ENCODE measurements at regions not wholly inside any gene's neighbourhood (a gene's known extent, or its start where the extent isn't known, plus 50 kb on each side); places are given as distances from the start of the nearest gene placed in this dataset.

GRCh38 chr2:166591226-166591625 is 97.2 kb upstream of the SCN7A start:
- Mint-ChIP-seq H3K27me3 (ENCODE audit: low read depth in 2 of 2) (no peaks in the 10 kb centered on the region), H3K36me3 (no peaks in the 10 kb centered on the region), H3K27ac (no peak overlapping the region), H3K4me1 (no peaks in the 10 kb centered on the region), H3K9me3 (peaks cover 8 to 20% of the 10 kb centered on the region in 2 donors), H3K4me3 (no peak overlapping the region)
- intact Hi-C loops (cut with micrococcal nuclease) = no loop called here
- no peak for ATAC-seq
- TF ChIP-seq, protein P1, sequence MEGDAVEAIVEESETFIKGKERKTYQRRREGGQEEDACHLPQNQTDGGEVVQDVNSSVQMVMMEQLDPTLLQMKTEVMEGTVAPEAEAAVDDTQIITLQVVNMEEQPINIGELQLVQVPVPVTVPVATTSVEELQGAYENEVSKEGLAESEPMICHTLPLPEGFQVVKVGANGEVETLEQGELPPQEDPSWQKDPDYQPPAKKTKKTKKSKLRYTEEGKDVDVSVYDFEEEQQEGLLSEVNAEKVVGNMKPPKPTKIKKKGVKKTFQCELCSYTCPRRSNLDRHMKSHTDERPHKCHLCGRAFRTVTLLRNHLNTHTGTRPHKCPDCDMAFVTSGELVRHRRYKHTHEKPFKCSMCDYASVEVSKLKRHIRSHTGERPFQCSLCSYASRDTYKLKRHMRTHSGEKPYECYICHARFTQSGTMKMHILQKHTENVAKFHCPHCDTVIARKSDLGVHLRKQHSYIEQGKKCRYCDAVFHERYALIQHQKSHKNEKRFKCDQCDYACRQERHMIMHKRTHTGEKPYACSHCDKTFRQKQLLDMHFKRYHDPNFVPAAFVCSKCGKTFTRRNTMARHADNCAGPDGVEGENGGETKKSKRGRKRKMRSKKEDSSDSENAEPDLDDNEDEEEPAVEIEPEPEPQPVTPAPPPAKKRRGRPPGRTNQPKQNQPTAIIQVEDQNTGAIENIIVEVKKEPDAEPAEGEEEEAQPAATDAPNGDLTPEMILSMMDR (IDR thresholded peaks at IDR 0.05) = no peak
- Histone ChIP-seq H3K4me1 (ENCODE audit: control insufficient read depth, insufficient read depth, low read length) (no peaks in the 10 kb centered on the region), H3K36me3 (ENCODE audit: control insufficient read depth, insufficient read depth, low read length) (no peaks in the 10 kb centered on the region), H3K4me3 (ENCODE audit: low read length) (no peak overlapping the region), H3K27ac (ENCODE audit: low read length) (no peak overlapping the region), H3K27me3 (ENCODE audit: control insufficient read depth, insufficient read depth, low read length) (no peaks in the 10 kb centered on the region), H3K9me3 (ENCODE audit: control insufficient read depth, insufficient read depth, low read length) (no peaks in the 10 kb centered on the region)
- WGBS (ENCODE audit: insufficient coverage) = no CpG with 5 or more reads among the region's 1 CpG
- no peak for DNase-seq

GRCh38 chr2:166573391-166573790 is 79.3 kb upstream of the SCN7A start:
- Mint-ChIP-seq H3K9me3 (peaks cover 3 to 8% of the 10 kb centered on the region in 2 donors), H3K4me1 (no peaks in the 10 kb centered on the region), H3K36me3 (no peaks in the 10 kb centered on the region), H3K27ac (no peak overlapping the region), H3K4me3 (no peak overlapping the region), H3K27me3 (ENCODE audit: low read depth in 2 of 2) (no peaks in the 10 kb centered on the region)
- Histone ChIP-seq H3K4me1 (ENCODE audit: control insufficient read depth, insufficient read depth, low read length) (no peaks in the 10 kb centered on the region), H3K9me3 (ENCODE audit: control insufficient read depth, insufficient read depth, low read length) (no peaks in the 10 kb centered on the region), H3K4me3 (ENCODE audit: low read length) (no peak overlapping the region), H3K27ac (ENCODE audit: low read length) (no peak overlapping the region), H3K27me3 (ENCODE audit: control insufficient read depth, insufficient read depth, low read length) (no peaks in the 10 kb centered on the region), H3K36me3 (ENCODE audit: control insufficient read depth, insufficient read depth, low read length) (no peaks in the 10 kb centered on the region)
- DNase-seq (no peak), ATAC-seq (no peak)
- WGBS (ENCODE audit: insufficient coverage) = no CpG with 5 or more reads among the region's 3 CpGs
- TF ChIP-seq, protein P1 (IDR thresholded peaks at IDR 0.05) = no peak
- intact Hi-C loops (cut with micrococcal nuclease) = no loop called here

DNA sequence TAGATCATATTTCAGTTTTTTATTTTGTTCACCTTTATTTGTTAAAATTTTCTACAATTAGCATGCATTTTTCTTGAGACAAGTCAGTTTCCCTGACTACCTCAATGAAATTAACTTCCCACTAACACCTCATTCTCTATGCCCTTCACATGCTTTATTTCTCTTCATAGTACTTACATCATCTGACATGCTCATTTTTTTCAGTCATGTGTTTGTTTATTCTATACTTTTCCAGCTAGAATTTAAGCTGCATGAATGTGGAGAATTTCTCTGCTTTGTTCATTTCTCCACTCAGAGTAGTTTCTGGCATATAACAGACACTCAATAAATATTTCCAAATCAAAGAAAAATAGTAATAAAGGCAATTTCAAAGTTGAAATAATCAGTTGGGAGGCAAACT is 78.9 kb upstream of the SCN7A start:
- Mint-ChIP-seq H3K36me3 (no peaks in the 10 kb centered on the region), H3K4me3 (no peak overlapping the region), H3K4me1 (no peaks in the 10 kb centered on the region), H3K27me3 (ENCODE audit: low read depth in 2 of 2) (no peaks in the 10 kb centered on the region), H3K27ac (no peak overlapping the region), H3K9me3 (peaks cover 2 to 8% of the 10 kb centered on the region in 2 donors)
- no peaks in the 10 kb centered on the region for H3K9me3 ChIP-seq (ENCODE audit: control insufficient read depth, insufficient read depth, low read length)
- ATAC-seq (no peak), DNase-seq (no peak)
- H3K4me3 ChIP-seq (ENCODE audit: low read length) = no peak overlapping the region
- no peaks in the 10 kb centered on the region for H3K4me1 ChIP-seq (ENCODE audit: control insufficient read depth, insufficient read depth, low read length)
- H3K36me3 ChIP-seq (ENCODE audit: control insufficient read depth, insufficient read depth, low read length) = no peaks in the 10 kb centered on the region
- TF ChIP-seq, protein P1 (IDR thresholded peaks at IDR 0.05) = no peak
- no peaks in the 10 kb centered on the region for H3K27me3 ChIP-seq (ENCODE audit: control insufficient read depth, insufficient read depth, low read length)
- H3K27ac ChIP-seq (ENCODE audit: low read length) = no peak overlapping the region
- intact Hi-C loops (cut with micrococcal nuclease) = no loop called here

DNA sequence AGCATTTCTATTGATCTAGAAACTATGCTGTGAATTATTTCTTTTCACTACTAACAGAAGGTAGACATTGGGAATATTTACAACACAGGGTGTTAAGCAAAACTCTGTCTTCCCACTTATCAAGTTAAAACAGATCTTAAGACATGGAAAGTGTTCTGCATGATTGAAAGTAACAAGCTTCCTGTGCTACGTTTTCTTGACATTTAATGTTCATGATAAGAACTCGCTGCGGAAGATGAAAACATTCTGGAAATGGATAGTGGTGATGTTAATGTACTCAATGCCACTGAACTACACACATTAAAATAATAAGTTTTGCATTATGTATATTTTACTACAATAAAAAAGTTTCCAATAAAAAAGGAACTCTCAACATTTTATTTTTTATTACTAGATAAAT is 74.4 kb upstream of the SCN7A start:
- Mint-ChIP-seq H3K4me3 (no peak overlapping the region), H3K9me3 (peaks cover 5 to 6% of the 10 kb centered on the region in 2 donors), H3K27ac (no peak overlapping the region), H3K4me1 (no peaks in the 10 kb centered on the region), H3K27me3 (ENCODE audit: low read depth in 2 of 2) (no peaks in the 10 kb centered on the region), H3K36me3 (no peaks in the 10 kb centered on the region)
- Histone ChIP-seq H3K4me3 (ENCODE audit: low read length) (no peak overlapping the region), H3K4me1 (ENCODE audit: control insufficient read depth, insufficient read depth, low read length) (no peaks in the 10 kb centered on the region), H3K27ac (ENCODE audit: low read length) (no peak overlapping the region), H3K27me3 (ENCODE audit: control insufficient read depth, insufficient read depth, low read length) (no peaks in the 10 kb centered on the region), H3K9me3 (ENCODE audit: control insufficient read depth, insufficient read depth, low read length) (no peaks in the 10 kb centered on the region), H3K36me3 (ENCODE audit: control insufficient read depth, insufficient read depth, low read length) (no peaks in the 10 kb centered on the region)
- no peak for ATAC-seq
- intact Hi-C loops (cut with micrococcal nuclease) = no loop called here
- TF ChIP-seq, protein P1 (IDR thresholded peaks at IDR 0.05) = no peak
- no peak for DNase-seq
- 0% methylated on average over 1 of the region's 3 CpGs for WGBS (ENCODE audit: insufficient coverage)
